GM18909 (cell line): ENCODE measurements at regions not wholly inside any gene's neighbourhood (a gene's known extent, or its start where the extent isn't known, plus 50 kb on each side); places are given as distances from the start of the nearest gene placed in this dataset.
"Not testable (repeated sequence)": the region's sequence is repeated elsewhere in the genome, so short reads cannot be mapped to it uniquely, and the experiment has no call there.

Source experiments
- ATAC-seq: cut with Tn5 transposase; IDR thresholded peaks from one replicate; pipeline ENCODE4 v1.9.1; 2021; ENCODE audit warnings: mild to moderate bottlenecking; ENCODE audit not compliant: unreplicated experiment, poor library complexity

DNA sequence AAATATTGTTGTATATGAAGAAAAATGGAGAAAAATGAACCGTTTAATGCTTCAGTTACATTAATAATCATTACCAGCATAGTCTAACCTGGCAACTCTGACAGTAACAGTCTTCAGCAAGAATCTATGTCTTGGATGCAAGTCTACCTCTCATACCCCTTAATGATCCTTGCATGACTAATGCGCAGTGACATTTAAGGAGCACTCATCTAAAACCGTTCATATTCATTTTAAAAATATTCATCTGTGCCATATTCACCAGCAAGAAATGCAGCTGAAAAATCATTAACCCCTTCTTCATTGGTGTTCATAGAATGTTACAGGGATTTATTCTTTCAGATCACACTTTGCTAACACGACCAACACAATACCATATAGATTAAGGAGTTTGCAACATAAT is 227.2 kb upstream of the ASCC3 start:
- no peak for ATAC-seq

- no peak for ATAC-seq
Measured at GRCh38 chr6:101110814-101111213, 229.7 kb upstream of the ASCC3 start.

DNA sequence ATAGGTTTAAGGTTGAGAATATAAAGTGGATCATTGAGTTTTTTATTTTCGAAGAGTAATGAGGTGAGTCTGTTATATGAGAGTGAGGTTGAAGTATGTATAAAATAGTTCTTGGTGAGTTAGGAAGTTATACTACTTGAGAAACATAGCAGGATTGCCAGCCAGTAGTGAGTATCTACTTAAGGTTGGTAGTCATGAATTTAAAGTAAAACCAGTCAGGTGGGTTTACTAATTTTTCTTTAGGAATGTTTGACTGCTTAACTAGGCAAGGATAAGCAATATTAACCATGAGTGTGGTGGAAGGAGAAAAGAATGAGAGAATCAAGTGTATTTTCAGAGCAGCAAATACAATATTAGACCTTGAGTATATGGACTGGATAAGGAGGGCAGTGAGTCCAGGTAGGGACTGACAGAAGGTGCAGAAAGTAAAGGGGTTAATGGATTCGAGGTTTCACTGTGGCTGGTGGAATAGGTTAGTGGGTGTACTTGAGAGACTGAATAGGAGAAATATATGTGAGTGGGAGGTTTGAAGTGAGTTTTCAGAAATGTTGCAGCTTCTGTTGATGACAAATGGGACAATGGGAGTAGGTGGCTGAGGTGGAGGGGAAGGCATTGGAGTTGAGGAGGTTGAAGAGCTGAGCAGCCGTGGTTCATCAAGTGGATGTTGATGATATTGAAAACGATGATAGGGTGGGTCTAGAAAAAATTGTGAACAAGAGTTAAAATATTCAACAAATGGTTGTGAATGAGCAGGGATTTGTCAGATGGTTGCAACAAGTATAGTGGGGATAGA is 232.5 kb upstream of the ASCC3 start:
- no peak for ATAC-seq

DNA sequence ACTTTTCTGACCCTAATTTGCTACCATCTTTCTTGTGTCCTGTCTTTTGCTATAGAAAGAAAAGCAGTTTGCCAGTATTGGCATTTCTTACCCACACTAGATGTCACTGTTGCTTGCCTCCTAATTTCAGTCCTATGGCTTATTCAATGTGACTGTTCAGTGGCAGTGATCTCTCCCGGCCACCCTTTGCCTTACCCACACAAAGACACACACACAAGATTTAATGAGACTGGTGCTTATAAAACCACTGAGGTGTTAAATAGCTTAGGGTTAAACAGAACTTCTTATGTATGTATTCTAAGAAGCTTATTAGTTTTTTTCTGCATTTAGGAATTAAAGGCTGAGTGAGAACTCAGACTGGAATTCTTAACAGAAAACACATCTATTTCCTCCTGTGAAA is 233.6 kb upstream of the ASCC3 start:
- no peak for ATAC-seq

DNA sequence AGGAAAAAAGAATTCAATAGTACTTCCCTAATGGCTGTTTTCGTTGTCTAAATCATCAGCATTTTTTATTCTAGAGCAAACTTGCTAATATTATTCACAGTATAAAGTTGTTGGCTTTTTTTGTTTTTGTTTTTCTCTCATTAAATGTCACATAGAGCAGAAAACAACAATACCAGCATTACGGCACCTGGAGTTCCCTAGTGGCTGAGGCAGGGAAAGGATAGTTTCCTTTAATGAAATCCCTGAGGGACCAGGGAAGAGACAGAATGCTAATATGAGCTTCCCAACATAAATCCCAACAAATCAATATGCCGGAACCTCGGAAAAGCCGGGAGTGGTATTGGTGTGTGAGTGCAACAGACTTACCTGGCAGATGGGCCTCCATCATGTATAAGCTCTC is 235.2 kb upstream of the ASCC3 start:
- no peak for ATAC-seq

- no peak for ATAC-seq
Measured at GRCh38 chr6:101117393-101118135, 236.4 kb upstream of the ASCC3 start.

DNA sequence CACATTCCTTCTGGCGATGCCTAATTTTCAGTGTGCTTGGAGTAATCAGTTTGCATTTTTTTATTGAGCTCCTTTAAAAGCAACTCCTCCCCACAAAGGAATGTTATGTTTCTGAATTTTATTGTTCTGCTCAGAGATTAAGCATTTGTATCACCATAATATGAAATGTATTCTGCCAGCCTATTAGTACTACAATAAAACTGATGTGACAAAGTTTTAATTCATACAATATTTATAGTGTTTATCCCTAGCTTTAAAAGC is 236.9 kb upstream of the ASCC3 start:
- ATAC-seq: no peak

- ATAC-seq: no peak
Measured at GRCh38 chr6:101120747-101121146, 239.6 kb upstream of the ASCC3 start.

- peak; percentile 49 for ATAC-seq
Measured at GRCh38 chr6:101125380-101125971, 244.3 kb upstream of the ASCC3 start.

DNA sequence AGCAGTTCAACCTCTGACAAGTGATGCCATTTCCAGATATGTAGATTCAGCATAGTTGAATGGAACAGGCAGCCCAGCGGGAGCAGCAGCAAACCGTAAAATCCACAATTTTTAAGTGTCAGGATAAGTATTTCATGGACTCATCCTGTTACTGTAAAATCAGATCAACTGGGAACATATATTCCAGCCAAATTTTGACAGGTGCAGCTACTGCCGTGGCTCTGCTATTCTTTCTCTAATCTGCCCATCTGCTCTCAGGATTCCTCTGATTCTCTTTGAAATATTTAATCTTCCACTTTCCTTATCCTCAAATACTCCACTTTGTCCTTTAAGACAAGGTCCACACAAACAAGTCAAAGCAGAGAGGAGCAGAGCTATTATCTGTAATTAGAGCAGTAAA is 245.4 kb upstream of the ASCC3 start:
- no peak for ATAC-seq

- no peak for ATAC-seq
Measured at GRCh38 chr6:101129851-101130250, 248.7 kb upstream of the ASCC3 start.

GRCh38 chr6:101146389-101146788 is 247.1 kb upstream of the GRIK2 start:
- no peak for ATAC-seq

DNA sequence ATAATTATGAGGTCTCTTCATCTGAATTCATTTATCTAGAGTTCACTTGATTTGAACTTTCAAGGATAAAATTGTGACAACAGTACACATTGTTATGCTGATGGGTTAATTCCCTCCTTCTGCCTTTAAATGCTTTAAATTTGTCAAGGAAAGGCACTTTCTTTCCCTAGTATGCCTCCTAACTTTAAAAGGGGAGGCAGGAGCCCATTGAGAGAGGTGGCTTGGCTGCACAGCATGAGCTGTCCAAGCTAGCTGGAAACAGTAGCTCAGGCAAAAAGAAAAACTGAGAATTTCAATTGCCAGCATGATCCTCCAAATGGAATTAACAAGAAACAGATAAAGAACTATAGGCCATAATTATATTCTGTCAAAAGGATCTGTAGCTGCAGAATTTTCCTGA is 243.3 kb upstream of the GRIK2 start:
- ATAC-seq: no peak

- not testable (repeated sequence) for ATAC-seq
Measured at GRCh38 chr6:101157638-101158037, 235.9 kb upstream of the GRIK2 start.

DNA sequence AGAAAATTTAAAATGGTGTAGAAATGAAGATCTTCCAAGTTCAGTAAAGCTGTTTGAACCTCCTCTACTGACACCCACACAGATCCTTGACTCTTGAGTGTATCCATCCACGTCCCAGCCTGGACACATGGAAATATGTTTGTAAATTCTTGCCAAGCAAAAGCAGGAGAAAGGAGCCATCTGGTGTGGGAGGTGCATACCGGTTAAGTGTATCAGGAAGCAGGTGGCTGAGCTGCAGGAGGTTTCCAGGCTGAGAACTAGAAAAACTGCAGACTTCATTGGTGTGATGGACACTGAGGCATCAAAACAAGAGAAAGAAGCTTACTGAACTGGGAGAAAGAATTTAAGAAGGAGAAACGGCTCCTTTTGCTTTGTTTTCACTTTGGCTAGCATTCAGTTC is 229.9 kb upstream of the GRIK2 start:
- ATAC-seq: no peak

GRCh38 chr6:101167638-101168037 is 225.9 kb upstream of the GRIK2 start:
- ATAC-seq: no peak

GRCh38 chr6:101171049-101171448 is 222.5 kb upstream of the GRIK2 start:
- ATAC-seq: not testable (repeated sequence)

DNA sequence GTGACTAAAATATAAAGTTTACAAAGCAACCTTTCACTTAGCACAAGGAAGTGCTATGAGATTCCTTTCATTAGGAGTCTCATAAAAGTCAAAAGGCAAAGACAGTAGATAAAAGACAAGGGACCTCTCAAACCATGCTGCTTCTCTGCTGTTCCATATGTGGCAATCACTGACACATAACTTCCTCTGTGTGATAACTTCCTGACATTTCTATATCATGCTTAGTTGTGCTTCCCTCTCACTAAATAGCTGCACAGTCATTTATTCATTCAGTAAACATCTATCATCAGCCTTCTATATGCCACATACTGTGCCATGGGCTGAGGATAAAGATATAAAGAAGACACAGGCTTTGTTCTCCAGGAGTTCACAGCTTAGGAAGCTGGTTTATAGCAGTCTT is 214.8 kb upstream of the GRIK2 start:
- no peak for ATAC-seq

- ATAC-seq: no peak
Measured at GRCh38 chr6:101181006-101181405, 212.5 kb upstream of the GRIK2 start.

- ATAC-seq: not testable (repeated sequence)
Measured at GRCh38 chr6:101188285-101188798, 205.2 kb upstream of the GRIK2 start.

DNA sequence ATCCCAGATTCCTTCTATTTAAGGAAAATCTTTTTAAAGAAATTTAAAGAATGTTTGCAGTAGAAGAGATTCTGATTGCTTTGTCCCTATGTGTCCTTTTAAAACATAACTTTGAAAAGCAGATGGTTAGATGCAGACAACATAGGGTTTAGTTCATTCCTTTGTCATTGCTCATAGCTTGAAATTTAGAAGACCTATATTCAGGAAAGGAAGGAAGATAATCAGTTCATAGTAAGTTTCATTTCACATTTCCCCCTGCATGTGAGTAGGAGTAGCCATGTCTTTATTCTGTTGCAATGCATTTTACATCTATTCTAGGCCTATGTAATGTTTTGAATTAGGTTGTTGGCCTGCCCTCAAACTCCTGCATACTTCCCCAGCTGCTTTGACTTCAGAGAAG is 197.9 kb upstream of the GRIK2 start:
- no peak for ATAC-seq
